H9 (cell line): ENCODE measurements at regions not wholly inside any gene's neighbourhood (a gene's known extent, or its start where the extent isn't known, plus 50 kb on each side); places are given as distances from the start of the nearest gene placed in this dataset.

ENCODE experiments used
- DNase-seq: peaks from one replicate; pipeline ENCODE4 v3.0.0-alpha.2; 2017
- H2AFZ ChIP-seq: one replicate; pipeline ENCODE4 v1.6.1; 2013; ENCODE audit warnings: mild to moderate bottlenecking, low read length, control low read depth, moderate library complexity
- H2AK5ac ChIP-seq: 2 replicates; pipeline ENCODE4 v1.6.1; 2013; ENCODE audit warnings: low read length, control low read depth, mixed read lengths; ENCODE audit not compliant: insufficient read length
- H2BK120ac ChIP-seq: one replicate; pipeline ENCODE4 v1.6.1; 2013; ENCODE audit warnings: low read depth, mild to moderate bottlenecking, low read length, control low read depth, inconsistent platforms; ENCODE audit not compliant: poor library complexity, severe bottlenecking
- H2BK12ac ChIP-seq: 2 replicates; pipeline ENCODE4 v1.6.1; 2013; ENCODE audit warnings: low read length, control low read depth, mixed read lengths, low read depth; ENCODE audit not compliant: insufficient read length
- H2BK15ac ChIP-seq: 2 replicates; pipeline ENCODE4 v1.6.1; 2013; ENCODE audit warnings: low read depth, low read length, control low read depth
- H2BK20ac ChIP-seq: one replicate; pipeline ENCODE4 v1.6.1; 2013; ENCODE audit warnings: low read depth, mild to moderate bottlenecking, low read length, control low read depth, inconsistent platforms; ENCODE audit not compliant: poor library complexity, severe bottlenecking
- H2BK5ac ChIP-seq: 2 replicates; pipeline ENCODE4 v1.6.1; 2013; ENCODE audit warnings: low read length, control low read depth, mixed read lengths; ENCODE audit not compliant: insufficient read length
- H3K14ac ChIP-seq: 2 replicates; pipeline ENCODE4 v1.6.1; 2013; ENCODE audit warnings: low read length, control low read depth; ENCODE audit not compliant: insufficient read depth
- H3K18ac ChIP-seq: 2 replicates; pipeline ENCODE4 v1.6.1; 2013; ENCODE audit warnings: low read depth, mild to moderate bottlenecking, mixed read lengths, low read length, control low read depth; ENCODE audit not compliant: insufficient read length
- H3K23ac ChIP-seq: 2 replicates; pipeline ENCODE4 v1.6.1; 2013; ENCODE audit warnings: low read length, control low read depth, mixed read lengths, low read depth; ENCODE audit not compliant: insufficient read length
- H3K23me2 ChIP-seq: 2 replicates; pipeline ENCODE4 v1.6.1; 2013; ENCODE audit warnings: low read depth, mild to moderate bottlenecking, mixed read lengths, low read length, control low read depth; ENCODE audit not compliant: insufficient read length, poor library complexity, severe bottlenecking
- H3K27ac ChIP-seq: 2 replicates; pipeline ENCODE4 v1.5.1; 2013; ENCODE audit warnings: low read length, control low read depth, mixed read lengths, low read depth; ENCODE audit not compliant: insufficient read length
- H3K27me3 ChIP-seq: 2 replicates; pipeline ENCODE4 v1.6.1; 2013; ENCODE audit warnings: low read length, control low read depth, inconsistent platforms; ENCODE audit not compliant: insufficient read depth
- H3K4ac ChIP-seq: 2 replicates; pipeline ENCODE4 v1.6.1; 2013; ENCODE audit warnings: low read depth, mild to moderate bottlenecking, control low read depth, inconsistent platforms, low read length, moderate library complexity
- H3K4me1 ChIP-seq: 2 replicates; pipeline ENCODE4 v1.6.1; 2013; ENCODE audit warnings: low read length, control low read depth, inconsistent platforms; ENCODE audit not compliant: insufficient read depth
- H3K4me2 ChIP-seq: 2 replicates; pipeline ENCODE4 v1.6.1; 2013; ENCODE audit warnings: low read length, control low read depth, mixed read lengths; ENCODE audit not compliant: insufficient read length, insufficient read depth
- H3K56ac ChIP-seq: 2 replicates; pipeline ENCODE4 v1.6.1; 2013; ENCODE audit warnings: low read depth, mild to moderate bottlenecking, mixed read lengths, low read length, control low read depth; ENCODE audit not compliant: insufficient read length
- H3K79me1 ChIP-seq: 2 replicates; pipeline ENCODE4 v1.6.1; 2013; ENCODE audit warnings: low read depth, mild to moderate bottlenecking, moderate library complexity, low read length, control low read depth, inconsistent platforms; ENCODE audit not compliant: insufficient read depth, poor library complexity, severe bottlenecking
- H3K79me2 ChIP-seq: 2 replicates; pipeline ENCODE4 v1.6.1; 2013; ENCODE audit warnings: low read length, control low read depth, inconsistent platforms; ENCODE audit not compliant: insufficient read depth
- H3K9ac ChIP-seq: 2 replicates; pipeline ENCODE4 v1.6.1; 2013; ENCODE audit warnings: low read length, control low read depth, mixed read lengths; ENCODE audit not compliant: insufficient read length; ENCODE audit errors: extremely low read depth
- H3K9me3 ChIP-seq: one replicate; pipeline ENCODE4 v1.6.1; 2013; ENCODE audit warnings: low read depth, low read length, inconsistent platforms; ENCODE audit not compliant: control insufficient read depth
- H3T11ph ChIP-seq: one replicate; pipeline ENCODE4 v1.6.1; 2013; ENCODE audit warnings: mild to moderate bottlenecking, low read length, control low read depth, inconsistent platforms
- H4K20me1 ChIP-seq: one replicate; pipeline ENCODE4 v1.6.1; 2013; ENCODE audit not compliant: control insufficient read depth, insufficient read length, insufficient read depth
- H4K5ac ChIP-seq: 2 replicates; pipeline ENCODE4 v1.6.1; 2013; ENCODE audit warnings: low read depth, mild to moderate bottlenecking, mixed read lengths, low read length, control low read depth; ENCODE audit not compliant: insufficient read length
- H4K8ac ChIP-seq: replicated peaks from 2 replicates; pipeline ENCODE4 v1.6.1; 2013; ENCODE audit warnings: low read length, control low read depth, mixed read lengths, low read depth; ENCODE audit not compliant: insufficient read length
- H4K91ac ChIP-seq: 2 replicates; pipeline ENCODE4 v1.6.1; 2013; ENCODE audit warnings: low read depth, mild to moderate bottlenecking, moderate library complexity, mixed read lengths, low read length, control low read depth; ENCODE audit not compliant: insufficient read length
- H3K27ac Mint-ChIP-seq, 3 experiments: 2 replicates in 2 of 3; 3 replicates in 1 of 3; pipeline ENCODE4 v1.8.0; 2020 to 2021; ENCODE audit warnings: mixed read lengths in 3 of 3, mild to moderate bottlenecking in 1 of 3, moderate library complexity in 1 of 3
- H3K27me3 Mint-ChIP-seq: 2 replicates; pipeline ENCODE4 v1.8.0; 2021; ENCODE audit warnings: low read depth, mild to moderate bottlenecking, moderate library complexity, mixed read lengths
- H3K36me3 Mint-ChIP-seq, 3 experiments: 2 replicates in 2 of 3; 3 replicates in 1 of 3; pipeline ENCODE4 v1.8.0; 2020 to 2021; ENCODE audit warnings: low read depth in 3 of 3, mixed read lengths in 3 of 3; ENCODE audit not compliant: insufficient read depth in 1 of 3
- H3K4me1 Mint-ChIP-seq, 2 experiments: 2 replicates each; pipeline ENCODE4 v1.8.0; 2020; ENCODE audit warnings: mixed read lengths in 2 of 2
- H3K4me3 Mint-ChIP-seq, 2 experiments: 2 replicates in 1 of 2; 3 replicates in 1 of 2; pipeline ENCODE4 v1.8.0; 2020 to 2021; ENCODE audit warnings: mild to moderate bottlenecking in 2 of 2, mixed read lengths in 2 of 2, moderate library complexity in 1 of 2
- H3K9me3 Mint-ChIP-seq, 2 experiments: 2 replicates in 1 of 2; 3 replicates in 1 of 2; pipeline ENCODE4 v1.8.0; 2020; ENCODE audit warnings: mild to moderate bottlenecking in 2 of 2, mixed read lengths in 2 of 2, moderate library complexity in 1 of 2
- WGBS: extraction: QIAGEN DNeasy Blood & Tissue Kit; methylation state at CpG from one replicate; pipeline ENCODE4 v1.1.7; 2013; ENCODE audit warnings: missing lambda C conversion rate, low lambda C conversion rate, mixed read lengths; ENCODE audit not compliant: insufficient read length; ENCODE audit errors: extremely low coverage; 5-methylcytosine and 5-hydroxymethylcytosine counted together
- TF ChIP-seq, protein P1 (sequence below): fragments of 200-600 bp; sonication (generic); conservative IDR thresholded peaks from 3 replicates; pipeline ENCODE4 v1.8.0; 2021; ENCODE audit warnings: antibody characterized with exemption, mild to moderate bottlenecking

DNA sequence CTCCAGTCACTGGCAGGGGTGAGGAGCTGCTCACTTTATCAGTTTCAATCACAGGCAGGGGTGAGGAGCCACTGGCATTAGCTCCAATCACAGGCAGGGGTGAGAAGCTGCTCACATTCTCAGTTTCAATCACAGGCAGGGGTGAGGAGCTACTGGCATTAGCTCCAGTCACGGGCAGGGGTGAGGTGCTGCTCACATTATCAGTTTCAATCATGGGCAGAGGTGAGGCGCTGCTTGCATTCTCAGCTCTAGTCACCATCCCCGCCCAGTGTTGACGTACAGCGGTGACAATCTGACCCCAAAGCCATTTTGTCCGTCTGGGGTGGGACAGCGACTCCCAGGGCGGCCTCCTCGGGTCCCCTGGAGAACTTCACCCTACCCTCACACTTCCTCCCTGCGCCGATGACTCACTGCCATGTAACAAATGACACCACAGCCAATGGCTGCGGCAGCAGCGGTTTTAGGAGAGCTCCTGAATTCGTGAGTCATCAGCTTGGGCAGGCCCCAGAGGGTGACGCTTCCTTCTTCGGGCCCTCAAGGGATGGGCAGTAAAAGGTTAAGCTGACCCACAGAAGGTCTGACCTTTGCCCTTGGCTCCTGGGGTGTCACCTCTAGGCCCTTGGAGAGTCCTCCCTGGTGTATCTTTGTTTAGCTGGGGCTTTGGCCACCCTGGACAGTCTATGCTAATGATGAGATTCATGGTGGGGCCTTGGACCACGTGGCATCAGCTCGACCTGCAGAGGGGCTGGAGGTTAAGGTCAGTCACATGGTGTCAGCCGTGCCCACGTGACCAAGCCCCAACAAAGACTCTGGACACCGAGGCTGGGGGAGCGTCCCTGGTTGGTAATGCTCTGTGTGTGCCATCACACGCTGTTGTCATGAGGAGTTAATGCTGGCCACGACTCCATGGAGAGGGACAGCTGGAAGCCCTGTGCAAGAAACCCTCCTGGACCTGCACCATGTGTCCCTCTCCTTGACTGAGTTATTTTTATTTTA, 171.7 kb downstream of the C16orf95 start:
- DNase-seq: no peak
- Histone ChIP-seq H2BK15ac (no peak overlapping the region), H3K9ac (no peak overlapping the region)

More for the DNA sequence above, 171.7 kb downstream of the C16orf95 start:
- H3K23me2 ChIP-seq: no peaks in the 10 kb centered on the region
- no peaks in the 10 kb centered on the region for H3K9me3 ChIP-seq
- peak overlapping the region in 1 of 3 experiments; percentile 76; a peak in 3 of 7 replicates for H3K27ac Mint-ChIP-seq
- no peak overlapping the region for H3T11ph ChIP-seq
- H3K4me3 Mint-ChIP-seq: no peak overlapping the region
- H4K91ac ChIP-seq: no peak overlapping the region
- H2BK5ac ChIP-seq: no peak overlapping the region
- H3K27me3 ChIP-seq: no peaks in the 10 kb centered on the region
- H4K20me1 ChIP-seq: no peaks in the 10 kb centered on the region
- no peaks in the 10 kb centered on the region for H3K79me1 ChIP-seq
- H4K5ac ChIP-seq: no peak overlapping the region
- TF ChIP-seq, protein P1, sequence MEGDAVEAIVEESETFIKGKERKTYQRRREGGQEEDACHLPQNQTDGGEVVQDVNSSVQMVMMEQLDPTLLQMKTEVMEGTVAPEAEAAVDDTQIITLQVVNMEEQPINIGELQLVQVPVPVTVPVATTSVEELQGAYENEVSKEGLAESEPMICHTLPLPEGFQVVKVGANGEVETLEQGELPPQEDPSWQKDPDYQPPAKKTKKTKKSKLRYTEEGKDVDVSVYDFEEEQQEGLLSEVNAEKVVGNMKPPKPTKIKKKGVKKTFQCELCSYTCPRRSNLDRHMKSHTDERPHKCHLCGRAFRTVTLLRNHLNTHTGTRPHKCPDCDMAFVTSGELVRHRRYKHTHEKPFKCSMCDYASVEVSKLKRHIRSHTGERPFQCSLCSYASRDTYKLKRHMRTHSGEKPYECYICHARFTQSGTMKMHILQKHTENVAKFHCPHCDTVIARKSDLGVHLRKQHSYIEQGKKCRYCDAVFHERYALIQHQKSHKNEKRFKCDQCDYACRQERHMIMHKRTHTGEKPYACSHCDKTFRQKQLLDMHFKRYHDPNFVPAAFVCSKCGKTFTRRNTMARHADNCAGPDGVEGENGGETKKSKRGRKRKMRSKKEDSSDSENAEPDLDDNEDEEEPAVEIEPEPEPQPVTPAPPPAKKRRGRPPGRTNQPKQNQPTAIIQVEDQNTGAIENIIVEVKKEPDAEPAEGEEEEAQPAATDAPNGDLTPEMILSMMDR: no peak
- peaks cover 2 to 16% (median 6%) of the 10 kb centered on the region in 3 experiments; a peak in 6 of 7 replicates for H3K36me3 Mint-ChIP-seq
- H2AK5ac ChIP-seq: no peak overlapping the region
- no peaks in the 10 kb centered on the region for H3K27me3 Mint-ChIP-seq
- no peak overlapping the region for H3K4ac ChIP-seq
- no peaks in the 10 kb centered on the region for H3K79me2 ChIP-seq
- H2AFZ ChIP-seq: no peak overlapping the region
- no peak overlapping the region for H2BK20ac ChIP-seq
- no CpG with 5 or more reads among the region's 24 CpGs for WGBS
- H2BK120ac ChIP-seq: no peak overlapping the region
- H3K4me1 Mint-ChIP-seq: peaks cover 5 to 17% of the 10 kb centered on the region in 2 experiments
- no peaks in the 10 kb centered on the region for H3K4me1 ChIP-seq
- H3K4me2 ChIP-seq: no peak overlapping the region
- H3K14ac ChIP-seq: no peak overlapping the region
- H3K23ac ChIP-seq: no peak overlapping the region
- H3K9me3 Mint-ChIP-seq: peaks cover 19 to 22% of the 10 kb centered on the region in 2 experiments
- no peak overlapping the region for H4K8ac ChIP-seq
- no peak overlapping the region for H3K56ac ChIP-seq
- H3K18ac ChIP-seq: no peak overlapping the region
- H3K27ac ChIP-seq: no peak overlapping the region
- H2BK12ac ChIP-seq: no peak overlapping the region
